ENCODE measurements at regions not wholly inside any gene's neighbourhood (a gene's known extent, or its start where the extent isn't known, plus 50 kb on each side); places are given as distances from the start of the nearest gene placed in this dataset.

DNA sequence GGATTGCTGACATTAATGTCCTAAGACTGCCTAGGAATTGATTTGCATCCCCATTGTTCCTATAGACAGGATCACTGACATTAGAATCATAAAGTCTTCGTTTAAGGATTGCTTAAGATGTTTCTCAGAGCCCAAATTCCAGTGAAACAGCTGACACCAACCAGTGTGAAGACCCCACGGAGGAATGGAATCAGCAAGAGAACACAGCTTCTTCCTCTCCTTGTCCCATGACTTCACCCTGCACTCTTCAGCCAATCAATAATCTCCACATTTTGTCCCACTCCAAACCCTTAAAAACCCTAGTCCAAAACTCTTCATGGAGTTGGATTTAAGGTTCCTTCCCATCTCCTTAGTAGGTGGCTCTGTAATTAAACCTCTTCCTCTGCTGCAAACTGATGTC lies 157.0 kb upstream of the NDUFV2 start:
- DNase-seq = no peak

- no peak for DNase-seq
Observed at GRCh38 chr18:8946066-8946838, 156.2 kb upstream of the NDUFV2 start.

GRCh38 chr18:8947566-8947965 lies 154.9 kb upstream of the NDUFV2 start:
- DNase-seq = no peak

- no peak for DNase-seq
Observed at GRCh38 chr18:8948011-8948410, 154.5 kb upstream of the NDUFV2 start.

DNA sequence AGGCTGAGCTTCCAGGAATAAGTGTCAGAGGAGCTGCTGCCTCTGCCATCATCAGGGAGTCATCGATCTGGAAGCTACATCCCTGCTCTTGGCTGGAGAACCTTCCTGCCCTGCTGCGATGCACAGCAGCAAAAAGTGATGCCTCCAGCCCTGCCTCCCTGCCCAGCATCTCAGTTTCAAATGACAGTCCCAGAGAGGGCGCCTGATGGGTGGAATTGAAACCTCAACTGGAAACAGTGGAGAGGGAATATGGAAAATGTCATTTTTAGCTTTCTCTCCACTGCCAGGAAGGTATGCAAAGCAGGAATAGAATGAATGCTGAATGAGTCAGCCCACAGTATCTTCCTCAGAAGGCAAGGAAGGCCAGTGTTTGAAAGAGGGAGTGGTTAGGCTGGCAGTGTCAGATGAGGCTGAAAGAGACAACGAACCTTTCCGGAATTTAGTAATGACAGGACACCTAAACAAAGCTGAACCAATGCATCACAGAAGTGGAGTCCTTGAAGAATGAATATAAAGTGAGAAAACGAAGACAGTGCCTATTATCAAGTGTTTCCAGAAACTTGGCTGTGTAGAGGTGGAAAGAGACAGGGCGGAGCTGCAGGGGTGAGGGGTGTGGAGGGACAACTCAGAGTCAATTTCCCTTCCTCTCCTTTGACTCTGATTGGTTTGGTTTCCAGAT lies 153.9 kb upstream of the NDUFV2 start:
- no peak for DNase-seq

DNA sequence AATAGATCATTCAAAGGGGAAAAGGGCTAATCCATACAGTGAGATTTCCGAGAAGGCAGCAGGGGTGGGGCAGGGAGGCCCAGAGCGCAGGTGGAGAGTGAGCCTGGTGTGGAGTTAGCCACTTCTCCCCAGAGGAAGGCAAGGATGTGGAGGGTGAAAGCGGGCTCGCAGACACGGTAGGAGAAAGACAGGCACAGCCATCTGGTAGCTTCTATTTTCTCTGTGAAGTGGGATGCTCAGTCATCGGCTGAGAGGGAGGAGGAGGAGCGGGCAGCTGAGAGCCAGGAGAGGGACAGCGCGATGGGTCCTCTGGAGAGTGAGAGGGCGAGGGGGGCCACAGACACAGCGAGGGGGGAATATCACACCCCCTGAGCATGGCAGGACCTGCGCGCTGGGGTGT lies 153.3 kb upstream of the NDUFV2 start:
- no peak for DNase-seq

DNA sequence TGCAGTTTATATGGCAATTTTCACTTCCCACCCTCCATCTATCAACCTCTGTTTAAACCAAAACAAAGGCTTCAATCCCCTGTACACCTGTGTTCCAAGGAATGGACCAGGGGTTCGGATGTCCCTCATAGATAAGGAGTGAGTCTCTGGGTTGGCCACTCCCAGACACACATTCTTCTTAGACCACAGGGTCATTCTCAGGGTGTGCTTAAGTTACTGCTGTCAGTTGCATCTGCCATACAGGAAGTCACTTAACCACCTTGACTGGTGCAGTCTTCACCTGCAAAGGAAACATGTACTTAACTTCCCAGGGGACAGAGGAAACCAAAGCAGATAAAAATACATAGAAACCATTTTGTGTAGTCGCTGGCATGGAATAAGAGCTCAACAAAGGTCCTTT lies 151.0 kb upstream of the NDUFV2 start:
- DNase-seq = no peak

GRCh38 chr18:8952174-8952573 lies 150.3 kb upstream of the NDUFV2 start:
- no peak for DNase-seq

DNA sequence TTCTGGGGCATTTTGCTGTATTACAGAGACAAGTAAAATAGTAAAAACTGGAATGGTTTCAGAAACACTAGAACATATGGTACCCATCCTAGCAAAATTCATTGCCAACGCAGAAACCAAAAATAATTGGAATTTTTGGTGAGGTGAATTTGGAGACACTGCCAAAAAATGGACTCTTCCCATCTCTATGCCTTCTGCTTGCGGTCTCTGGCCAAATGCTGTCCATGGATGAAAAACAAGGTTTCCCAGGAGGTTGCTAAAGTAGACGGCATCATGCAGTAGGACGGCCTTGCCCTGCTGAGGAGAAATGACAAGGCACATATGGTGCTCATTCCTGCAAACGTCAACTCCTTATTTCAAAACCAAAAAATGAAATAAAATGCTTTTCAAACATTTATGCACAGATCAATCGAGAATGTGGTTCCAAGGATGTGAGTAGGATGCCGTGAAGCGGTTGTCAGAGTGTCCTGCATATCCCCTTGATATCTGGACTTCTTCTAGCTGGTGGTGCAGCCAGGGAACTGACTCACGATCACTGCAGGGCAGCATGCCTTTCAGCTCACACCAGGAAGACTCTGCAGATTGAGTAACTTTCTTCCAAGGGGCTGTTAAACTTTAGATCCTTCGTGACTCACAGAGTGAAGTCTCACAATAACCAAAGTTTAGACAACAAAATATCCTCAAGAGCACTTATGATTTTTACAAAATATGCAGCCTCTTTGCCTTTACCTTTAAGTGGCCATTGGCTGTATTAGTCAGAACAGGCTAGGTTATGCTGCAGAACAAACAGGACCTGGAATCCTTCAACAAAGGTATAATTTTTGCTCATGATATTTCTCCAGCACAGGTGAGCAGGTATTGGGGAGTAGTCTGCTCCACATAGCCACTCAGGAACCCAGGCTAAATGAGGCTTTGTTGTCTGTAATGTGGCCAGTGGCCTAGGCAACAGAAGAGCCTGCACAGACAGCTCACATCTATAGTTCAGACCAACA lies 149.4 kb upstream of the NDUFV2 start:
- no peak for DNase-seq

- DNase-seq = no peak
Observed at GRCh38 chr18:8957731-8958130, 144.8 kb upstream of the NDUFV2 start.

GRCh38 chr18:8958660-8959059 lies 143.8 kb upstream of the NDUFV2 start:
- no peak for DNase-seq

- no peak for DNase-seq
Observed at GRCh38 chr18:8959551-8960135, 142.9 kb upstream of the NDUFV2 start.

DNA sequence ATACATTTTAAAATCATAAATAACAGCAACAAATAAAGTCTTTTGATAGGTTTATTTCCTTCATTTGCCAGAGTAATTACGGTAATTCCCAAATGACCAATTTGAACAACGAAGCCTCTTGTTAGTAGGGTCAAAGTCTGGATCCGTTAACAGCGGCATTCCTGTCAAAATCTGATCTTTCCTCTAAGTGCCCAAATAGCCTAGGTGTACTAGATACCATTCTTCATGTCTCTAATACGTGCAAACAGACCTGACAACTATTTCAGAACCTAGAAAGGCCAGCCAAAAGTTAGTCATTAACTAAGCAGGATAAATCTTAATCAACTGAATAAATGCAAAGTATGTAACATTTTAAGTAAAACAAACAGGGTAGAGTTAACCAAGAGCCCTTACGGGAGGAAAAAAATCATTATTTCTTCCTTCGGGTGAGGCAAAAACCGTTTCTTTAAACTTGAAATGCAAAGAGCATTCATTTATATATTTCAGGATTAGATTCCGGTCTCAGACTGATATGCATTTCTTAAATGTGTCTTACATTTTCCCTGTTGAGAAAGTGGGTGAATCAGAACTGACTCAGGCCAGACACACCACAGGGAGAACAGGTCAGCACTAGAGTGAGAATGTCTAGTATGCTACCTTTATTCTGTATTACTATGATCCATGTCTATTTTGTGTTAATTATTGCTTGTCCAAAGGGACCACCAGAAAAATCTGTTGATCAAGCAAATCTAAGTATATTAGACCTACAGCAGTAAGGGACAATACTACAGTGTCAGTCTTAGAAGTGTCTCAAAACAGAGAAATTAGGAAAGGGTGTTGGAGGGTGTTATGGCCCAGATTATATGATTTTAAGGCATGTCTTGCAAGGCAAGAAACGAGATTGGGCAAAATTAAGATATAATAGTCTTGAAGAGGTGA lies 141.5 kb upstream of the NDUFV2 start:
- DNase-seq = no peak

GRCh38 chr18:8962192-8962779 lies 140.2 kb upstream of the NDUFV2 start:
- no peak for DNase-seq

- no peak for DNase-seq
Observed at GRCh38 chr18:8962855-8963635, 139.5 kb upstream of the NDUFV2 start.

GRCh38 chr18:8963876-8964275 lies 138.6 kb upstream of the NDUFV2 start:
- no peak for DNase-seq

GRCh38 chr18:8965398-8965797 lies 137.1 kb upstream of the NDUFV2 start:
- DNase-seq = no peak

- DNase-seq = no peak
Observed at GRCh38 chr18:8966821-8967220, 135.7 kb upstream of the NDUFV2 start.

- DNase-seq = no peak
Observed at GRCh38 chr18:8967573-8967972, 134.9 kb upstream of the NDUFV2 start.

GRCh38 chr18:8969639-8970390 lies 132.7 kb upstream of the NDUFV2 start:
- DNase-seq = no peak

Data from right forelimb (tissue), 1 donor.